SIG-M5 treated with dmso at 0.1 percent for 504 hours (cell line): ENCODE measurements at regions not wholly inside any gene's neighbourhood (a gene's known extent, or its start where the extent isn't known, plus 50 kb on each side); places are given as distances from the start of the nearest gene placed in this dataset.
A peak's percentile ranks its signal among the peaks of the same experiment; 100 is the strongest.

Experiments
- DNase-seq: peaks from one replicate; lab custom pipeline; 2025; ENCODE audit not compliant: unreplicated experiment; lab: John Stamatoyannopoulos, UW

- no peak for DNase-seq
Observed at GRCh38 chr15:97224191-97224641, 736.3 kb upstream of the ARRDC4 start.

- peak; percentile 27 for DNase-seq
Observed at GRCh38 chr15:97234851-97235610, 725.5 kb upstream of the ARRDC4 start.

- peak; percentile 1 for DNase-seq
Observed at GRCh38 chr15:97235611-97235985, 724.9 kb upstream of the ARRDC4 start.

- DNase-seq, result no peak
Observed at GRCh38 chr15:97236140-97236539, 724.4 kb upstream of the ARRDC4 start.

- no peak for DNase-seq
Observed at GRCh38 chr15:97237160-97237559, 723.3 kb upstream of the ARRDC4 start.

- DNase-seq, result no peak
Observed at GRCh38 chr15:97248376-97248775, 712.1 kb upstream of the ARRDC4 start.

GRCh38 chr15:97259943-97260342 is 700.6 kb upstream of the ARRDC4 start:
- DNase-seq, result no peak

- DNase-seq, result no peak
Observed at GRCh38 chr15:97301166-97301565, 659.3 kb upstream of the ARRDC4 start.

GRCh38 chr15:97316362-97316761 is 644.1 kb upstream of the ARRDC4 start:
- no peak for DNase-seq

GRCh38 chr15:97317163-97317562 is 643.3 kb upstream of the ARRDC4 start:
- DNase-seq, result no peak

GRCh38 chr15:97319291-97319690 is 641.2 kb upstream of the ARRDC4 start:
- no peak for DNase-seq

- DNase-seq, result no peak
Observed at GRCh38 chr15:97346221-97346620, 614.3 kb upstream of the ARRDC4 start.

GRCh38 chr15:97350813-97351212 is 609.7 kb upstream of the ARRDC4 start:
- no peak for DNase-seq

GRCh38 chr15:97383516-97383915 is 577.0 kb upstream of the ARRDC4 start:
- DNase-seq, result no peak

- DNase-seq, result no peak
Observed at GRCh38 chr15:97386940-97387339, 573.6 kb upstream of the ARRDC4 start.

GRCh38 chr15:97401195-97401594 is 559.3 kb upstream of the ARRDC4 start:
- DNase-seq, result no peak

- no peak for DNase-seq
Observed at GRCh38 chr15:97401970-97402369, 558.5 kb upstream of the ARRDC4 start.

- DNase-seq, result no peak
Observed at GRCh38 chr15:97406841-97407240, 553.7 kb upstream of the ARRDC4 start.

- DNase-seq, result no peak
Observed at GRCh38 chr15:97410897-97411575, 549.5 kb upstream of the ARRDC4 start.

GRCh38 chr15:97420130-97420529 is 540.4 kb upstream of the ARRDC4 start:
- DNase-seq, result no peak

- no peak for DNase-seq
Observed at GRCh38 chr15:97425596-97425995, 534.9 kb upstream of the ARRDC4 start.

GRCh38 chr15:97443101-97443500 is 517.4 kb upstream of the ARRDC4 start:
- DNase-seq, result no peak

GRCh38 chr15:97446138-97446537 is 514.4 kb upstream of the ARRDC4 start:
- DNase-seq, result no peak
